ENCODE measurements at regions not wholly inside any gene's neighbourhood (a gene's known extent, or its start where the extent isn't known, plus 50 kb on each side); places are given as distances from the start of the nearest gene placed in this dataset.

DNA sequence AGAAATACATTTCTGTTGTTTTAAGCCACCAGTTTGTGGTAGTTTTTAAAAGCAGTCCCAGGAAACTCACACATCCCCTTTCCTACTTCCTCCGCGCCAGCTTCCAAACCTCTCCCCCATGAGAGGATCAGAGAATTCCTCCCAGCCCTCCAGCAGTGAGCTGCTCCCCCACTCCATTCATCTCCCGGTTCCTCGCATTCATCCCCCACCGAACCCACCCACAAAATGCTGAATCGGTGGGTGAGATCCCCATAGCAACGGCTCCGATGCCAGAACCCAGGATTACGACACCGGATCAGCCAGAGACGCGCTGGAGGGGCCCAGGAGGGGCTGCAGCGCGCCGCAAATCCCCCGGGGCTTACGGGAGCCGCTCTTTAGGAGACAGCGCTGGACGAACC is 251.4 kb upstream of the RPL38 start:
- TF ChIP-seq, protein P1, sequence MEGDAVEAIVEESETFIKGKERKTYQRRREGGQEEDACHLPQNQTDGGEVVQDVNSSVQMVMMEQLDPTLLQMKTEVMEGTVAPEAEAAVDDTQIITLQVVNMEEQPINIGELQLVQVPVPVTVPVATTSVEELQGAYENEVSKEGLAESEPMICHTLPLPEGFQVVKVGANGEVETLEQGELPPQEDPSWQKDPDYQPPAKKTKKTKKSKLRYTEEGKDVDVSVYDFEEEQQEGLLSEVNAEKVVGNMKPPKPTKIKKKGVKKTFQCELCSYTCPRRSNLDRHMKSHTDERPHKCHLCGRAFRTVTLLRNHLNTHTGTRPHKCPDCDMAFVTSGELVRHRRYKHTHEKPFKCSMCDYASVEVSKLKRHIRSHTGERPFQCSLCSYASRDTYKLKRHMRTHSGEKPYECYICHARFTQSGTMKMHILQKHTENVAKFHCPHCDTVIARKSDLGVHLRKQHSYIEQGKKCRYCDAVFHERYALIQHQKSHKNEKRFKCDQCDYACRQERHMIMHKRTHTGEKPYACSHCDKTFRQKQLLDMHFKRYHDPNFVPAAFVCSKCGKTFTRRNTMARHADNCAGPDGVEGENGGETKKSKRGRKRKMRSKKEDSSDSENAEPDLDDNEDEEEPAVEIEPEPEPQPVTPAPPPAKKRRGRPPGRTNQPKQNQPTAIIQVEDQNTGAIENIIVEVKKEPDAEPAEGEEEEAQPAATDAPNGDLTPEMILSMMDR (IDR thresholded peaks at IDR 0.05) = no peak
- TF ChIP-seq EZH2 (IDR thresholded peaks at IDR 0.05; ENCODE audit: borderline replicate concordance, insufficient read depth, low read depth, low read length, poor library complexity, severe bottlenecking) = no peak

Data from B cell (primary cell).